ENCODE measurements at regions not wholly inside any gene's neighbourhood (a gene's known extent, or its start where the extent isn't known, plus 50 kb on each side); places are given as distances from the start of the nearest gene placed in this dataset.

GRCh38 chr5:127143722-127144121 is 70.4 kb upstream of the C5orf63 start:
- ATAC-seq (peak; percentile 50; the same call in 1 of the 2 replicates), DNase-seq (ENCODE audit: low spot score) (no peak)
- no peak overlapping the region for H3K4me3 Mint-ChIP-seq
- TF ChIP-seq TP53 (CRISPR knock-in tag; IDR thresholded peaks at IDR 0.05) (no peak), NR1H2 (CRISPR knock-in tag; IDR thresholded peaks at IDR 0.05) (no peak), ZNF121 (CRISPR knock-in tag; IDR thresholded peaks at IDR 0.05) (no peak), ETV6 (CRISPR knock-in tag; IDR thresholded peaks at IDR 0.05) (no peak), ATF3 (CRISPR knock-in tag; conservative IDR thresholded peaks at IDR 0.05) (no peak), KAT7 (CRISPR knock-in tag; IDR thresholded peaks at IDR 0.05; ENCODE audit: borderline replicate concordance) (no peak), GTF2I (CRISPR knock-in tag; conservative IDR thresholded peaks at IDR 0.05) (no peak), ZNF138 (CRISPR knock-in tag; conservative IDR thresholded peaks at IDR 0.05) (no peak), ZSCAN18 (CRISPR knock-in tag; IDR thresholded peaks at IDR 0.05) (no peak), ZNF219 (CRISPR knock-in tag; IDR thresholded peaks at IDR 0.05; ENCODE audit: borderline replicate concordance) (no peak), FOXP1 (CRISPR knock-in tag; IDR thresholded peaks at IDR 0.05; ENCODE audit: borderline replicate concordance) (no peak), ZNF232 (CRISPR knock-in tag; IDR thresholded peaks at IDR 0.05) (no peak), TCF7 (CRISPR knock-in tag; IDR thresholded peaks at IDR 0.05; ENCODE audit: low read depth) (no peak), CREM (CRISPR knock-in tag; IDR thresholded peaks at IDR 0.05) (no peak), ELF4 (CRISPR knock-in tag; IDR thresholded peaks at IDR 0.05; ENCODE audit: low read depth) (no peak), SP1 (CRISPR knock-in tag; conservative IDR thresholded peaks at IDR 0.05) (no peak), ZNF425 (CRISPR knock-in tag; conservative IDR thresholded peaks at IDR 0.05) (no peak), ATF1 (CRISPR knock-in tag; IDR thresholded peaks at IDR 0.05) (no peak)
- H3K4me1 Mint-ChIP-seq: no peaks in the 10 kb centered on the region
- H3K9me3 Mint-ChIP-seq: peaks cover 5% of the 10 kb centered on the region; the same call in 1 of the 2 replicates
- CTCF ChIA-PET: no interaction called here
- H3K36me3 Mint-ChIP-seq: no peaks in the 10 kb centered on the region
- no peaks in the 10 kb centered on the region for H3K27me3 Mint-ChIP-seq (ENCODE audit: low read depth)
- POLR2A ChIA-PET: no interaction called here
- H3K27ac Mint-ChIP-seq: no peak overlapping the region

GRCh38 chr5:127153031-127153430 is 79.7 kb upstream of the C5orf63 start:
- Mint-ChIP-seq H3K27ac (no peak overlapping the region), H3K36me3 (peaks cover 9% of the 10 kb centered on the region), H3K4me1 (no peaks in the 10 kb centered on the region), H3K9me3 (peaks cover 31% of the 10 kb centered on the region), H3K27me3 (ENCODE audit: low read depth) (no peaks in the 10 kb centered on the region; the same call in 1 of the 2 replicates), H3K4me3 (no peak overlapping the region)
- DNase-seq (ENCODE audit: low spot score): no peak
- ChIA-PET CTCF (no interaction called here), POLR2A (no interaction called here)
- no peak for ATAC-seq
- TF ChIP-seq CREM (CRISPR knock-in tag; IDR thresholded peaks at IDR 0.05) (no peak), SMAD4 (CRISPR knock-in tag; IDR thresholded peaks at IDR 0.05) (no peak), E2F5 (CRISPR knock-in tag; IDR thresholded peaks at IDR 0.05) (no peak), JUN (CRISPR knock-in tag; IDR thresholded peaks at IDR 0.05) (no peak), TP53 (CRISPR knock-in tag; IDR thresholded peaks at IDR 0.05) (no peak), FOXJ3 (CRISPR knock-in tag; IDR thresholded peaks at IDR 0.05; ENCODE audit: borderline replicate concordance) (no peak), FOXP4 (CRISPR knock-in tag; IDR thresholded peaks at IDR 0.05) (no peak), ETV6 (CRISPR knock-in tag; IDR thresholded peaks at IDR 0.05) (no peak), JAZF1 (CRISPR knock-in tag; IDR thresholded peaks at IDR 0.05) (no peak), PRRX2 (CRISPR knock-in tag; IDR thresholded peaks at IDR 0.05) (no peak), ELF4 (CRISPR knock-in tag; IDR thresholded peaks at IDR 0.05; ENCODE audit: low read depth) (no peak), PREB (CRISPR knock-in tag; IDR thresholded peaks at IDR 0.05; ENCODE audit: borderline replicate concordance) (no peak)

Data from WTC11 (cell line).